Kasumi-1 (cell line): ENCODE measurements at regions not wholly inside any gene's neighbourhood (a gene's known extent, or its start where the extent isn't known, plus 50 kb on each side); places are given as distances from the start of the nearest gene placed in this dataset.

Experiments used
- DNase-seq, 2 experiments: peaks; one replicate each; lab custom pipeline; 2025; lab: John Stamatoyannopoulos, UW

- DNase-seq: no peak
Measured at GRCh38 chr9:4435197-4435596, 55.1 kb upstream of the SLC1A1 start.

GRCh38 chr9:4433379-4433778, 56.9 kb upstream of the SLC1A1 start:
- DNase-seq: no peak

GRCh38 chr9:4430432-4431261, 59.6 kb upstream of the SLC1A1 start:
- DNase-seq: no peak

GRCh38 chr9:4425319-4426045, 64.8 kb upstream of the SLC1A1 start:
- no peak for DNase-seq

- no peak for DNase-seq
Measured at GRCh38 chr9:4424891-4425290, 65.4 kb upstream of the SLC1A1 start.

- DNase-seq: no peak
Measured at GRCh38 chr9:4424038-4424437, 66.2 kb upstream of the SLC1A1 start.

GRCh38 chr9:4423207-4423610, 67.1 kb upstream of the SLC1A1 start:
- no peak for DNase-seq

GRCh38 chr9:4422495-4422894, 67.8 kb upstream of the SLC1A1 start:
- no peak for DNase-seq

GRCh38 chr9:4421847-4422246, 68.4 kb upstream of the SLC1A1 start:
- DNase-seq: no peak

GRCh38 chr9:4420351-4420750, 69.9 kb upstream of the SLC1A1 start:
- no peak for DNase-seq

GRCh38 chr9:4417578-4418325, 72.5 kb upstream of the SLC1A1 start:
- no peak for DNase-seq

- no peak for DNase-seq
Measured at GRCh38 chr9:4416467-4416866, 73.8 kb upstream of the SLC1A1 start.

- no peak for DNase-seq
Measured at GRCh38 chr9:4415281-4415680, 75.0 kb upstream of the SLC1A1 start.

- DNase-seq: no peak
Measured at GRCh38 chr9:4413856-4414255, 76.4 kb upstream of the SLC1A1 start.

- no peak for DNase-seq
Measured at GRCh38 chr9:4404156-4404555, 86.1 kb upstream of the SLC1A1 start.

GRCh38 chr9:4402501-4402900, 87.8 kb upstream of the SLC1A1 start:
- no peak for DNase-seq

GRCh38 chr9:4400731-4401130, 89.5 kb upstream of the SLC1A1 start:
- no peak for DNase-seq

GRCh38 chr9:4397917-4398316, 92.4 kb upstream of the SLC1A1 start:
- no peak for DNase-seq

GRCh38 chr9:4393806-4394523, 94.1 kb upstream of the GLIS3 start:
- no peak for DNase-seq

GRCh38 chr9:4389755-4390154, 89.9 kb upstream of the GLIS3 start:
- no peak for DNase-seq

GRCh38 chr9:4389003-4389402, 89.1 kb upstream of the GLIS3 start:
- DNase-seq: no peak

- DNase-seq: no peak
Measured at GRCh38 chr9:4386819-4387218, 87.0 kb upstream of the GLIS3 start.
